NCI-H2107 treated with DMSO at 0.1 percent for 48 hours (cell line): ENCODE measurements at regions not wholly inside any gene's neighbourhood (a gene's known extent, or its start where the extent isn't known, plus 50 kb on each side); places are given as distances from the start of the nearest gene placed in this dataset.

Experiments used
- DNase-seq: peaks from one replicate; lab custom pipeline; 2025; ENCODE audit not compliant: unreplicated experiment; lab: John Stamatoyannopoulos, UW

DNA sequence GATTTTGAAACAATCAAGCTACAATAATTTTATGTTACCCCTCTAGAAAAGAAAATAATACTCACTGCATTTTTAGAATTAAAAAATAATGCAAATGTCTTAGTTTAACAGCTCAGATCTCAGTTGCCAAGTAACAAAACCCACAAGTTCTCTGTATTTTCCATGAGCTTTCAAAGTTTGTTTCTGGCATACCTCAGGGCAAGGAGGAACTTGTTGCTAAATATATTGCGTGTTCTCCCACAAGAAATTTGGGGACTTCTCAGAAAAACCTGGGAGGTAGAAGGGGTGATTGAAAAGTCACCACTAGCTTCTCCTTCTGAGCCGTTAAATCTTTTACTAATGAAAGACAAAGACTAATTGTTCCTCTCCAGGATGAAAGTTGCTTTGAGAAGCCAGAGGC, 236.8 kb upstream of the MARCKS start:
- DNase-seq, result no peak

GRCh38 chr6:113622254-113622653, 234.9 kb upstream of the MARCKS start:
- no peak for DNase-seq

DNA sequence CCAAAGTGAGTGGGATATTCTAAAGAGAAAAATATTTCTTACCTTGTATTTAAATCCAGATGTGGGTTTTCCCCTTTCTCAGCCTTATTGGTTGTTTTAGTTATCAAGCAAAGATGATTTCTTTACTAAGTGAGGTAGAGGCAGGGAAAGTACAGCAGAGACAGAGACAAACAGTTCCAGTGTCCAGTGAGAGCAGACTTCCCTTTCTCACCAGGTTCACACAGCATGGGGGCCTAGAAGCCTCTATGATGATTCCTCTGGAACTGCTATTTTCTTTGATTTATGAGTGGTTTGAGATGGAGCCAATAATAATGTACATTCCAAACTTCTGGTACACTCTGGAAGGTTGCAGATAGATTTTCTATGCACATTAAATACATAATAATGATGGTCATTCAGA, 234.0 kb upstream of the MARCKS start:
- DNase-seq, result no peak

GRCh38 chr6:113625850-113626249, 231.3 kb upstream of the MARCKS start:
- DNase-seq, result no peak

DNA sequence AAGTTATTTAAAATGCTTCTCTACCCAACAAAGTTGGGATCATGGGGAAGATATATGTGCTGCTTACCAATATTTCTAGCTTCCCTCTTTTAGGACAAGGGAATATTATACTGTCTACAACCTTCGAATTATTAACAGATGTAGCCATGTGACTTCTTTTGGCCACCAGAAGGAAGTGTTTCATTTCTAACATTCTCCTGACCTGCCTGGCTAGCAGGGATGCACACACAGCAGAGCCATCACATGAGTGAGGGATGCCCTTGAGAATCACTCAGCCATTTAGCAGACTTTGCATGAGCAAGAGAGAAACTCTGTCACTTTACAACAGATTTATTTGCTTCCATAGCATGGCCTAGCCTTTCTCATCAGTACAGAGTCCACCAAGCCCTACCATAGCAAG, 230.7 kb upstream of the MARCKS start:
- no peak for DNase-seq

GRCh38 chr6:113627480-113627879, 229.7 kb upstream of the MARCKS start:
- no peak for DNase-seq

GRCh38 chr6:113629256-113629655, 227.9 kb upstream of the MARCKS start:
- DNase-seq, result no peak

GRCh38 chr6:113629975-113630737, 227.0 kb upstream of the MARCKS start:
- no peak for DNase-seq

- no peak for DNase-seq
Measured at GRCh38 chr6:113630738-113631535, 226.2 kb upstream of the MARCKS start.

- DNase-seq, result no peak
Measured at GRCh38 chr6:113631666-113632065, 225.5 kb upstream of the MARCKS start.

- DNase-seq, result no peak
Measured at GRCh38 chr6:113632220-113632864, 224.8 kb upstream of the MARCKS start.

- DNase-seq, result no peak
Measured at GRCh38 chr6:113633638-113634037, 223.5 kb upstream of the MARCKS start.

DNA sequence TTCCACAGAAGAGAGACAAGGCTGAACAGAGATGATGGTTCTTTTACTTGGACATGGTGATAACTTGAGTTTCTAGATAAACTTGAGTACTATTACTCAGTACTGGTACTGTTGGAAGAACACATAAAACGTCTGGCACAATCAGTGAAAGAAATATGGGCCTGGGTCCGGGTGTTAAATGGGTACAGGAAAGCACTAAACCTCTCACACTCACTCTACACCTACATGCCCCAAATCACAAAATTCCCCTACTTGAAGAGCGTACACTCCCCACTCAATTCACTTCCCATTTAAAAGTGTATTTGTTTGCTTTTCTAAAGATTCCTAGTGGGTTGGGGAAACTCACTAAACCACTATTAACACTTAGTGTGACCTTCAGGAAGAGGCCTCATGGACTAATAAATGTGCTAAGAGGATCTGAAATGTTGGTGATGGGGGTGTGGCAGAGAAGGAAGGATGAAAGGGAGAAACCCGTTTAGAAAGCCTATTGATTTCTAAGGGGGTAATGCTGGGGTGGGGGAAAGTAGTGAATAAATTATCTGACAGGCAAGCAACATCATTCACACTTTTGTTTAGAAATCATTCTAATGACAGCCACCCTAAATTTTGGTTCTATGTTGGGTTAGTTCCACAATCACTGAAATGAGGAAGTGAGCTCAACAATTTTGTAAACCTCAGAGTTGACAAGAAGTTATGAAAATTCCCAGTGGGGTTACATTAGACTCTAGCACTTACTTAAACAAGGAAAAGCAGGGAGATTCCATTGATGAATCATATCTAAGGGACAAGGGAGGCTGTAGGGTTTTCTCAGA, 222.6 kb upstream of the MARCKS start:
- no peak for DNase-seq

DNA sequence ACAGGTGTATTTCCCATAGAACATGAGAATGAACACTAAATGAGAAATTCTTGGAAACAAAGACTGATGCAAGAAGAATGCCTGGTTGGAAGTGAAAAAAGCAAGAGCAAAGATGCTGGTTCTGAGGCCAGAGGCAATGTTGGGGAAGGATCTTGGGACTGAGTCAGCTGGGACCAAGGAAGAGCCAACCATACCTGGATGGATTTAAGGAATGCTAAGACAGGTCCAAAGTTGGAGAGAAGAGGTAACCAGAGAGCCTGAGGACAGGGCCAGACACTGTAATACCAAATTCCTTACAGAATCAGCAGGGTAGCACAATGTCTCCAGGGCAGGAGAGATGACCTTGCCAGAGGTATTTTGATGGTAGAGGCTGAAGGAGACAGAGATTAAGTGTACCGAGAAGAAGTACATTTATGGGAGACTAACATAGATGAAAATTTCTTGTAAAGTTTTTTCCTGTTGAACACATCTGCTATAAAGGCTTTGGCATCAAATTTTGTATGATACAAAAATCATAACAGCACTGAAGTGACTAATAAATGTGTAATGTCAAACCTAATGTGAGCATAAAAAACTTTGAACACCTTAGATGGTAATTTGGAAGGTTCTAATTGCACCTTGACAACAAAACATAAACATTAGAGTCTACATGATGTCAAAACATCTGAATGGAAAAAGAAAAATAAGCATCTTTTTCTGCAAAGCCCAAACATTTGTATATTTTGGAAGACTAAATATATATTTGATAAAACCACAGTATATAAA, 221.7 kb upstream of the MARCKS start:
- DNase-seq, result no peak

DNA sequence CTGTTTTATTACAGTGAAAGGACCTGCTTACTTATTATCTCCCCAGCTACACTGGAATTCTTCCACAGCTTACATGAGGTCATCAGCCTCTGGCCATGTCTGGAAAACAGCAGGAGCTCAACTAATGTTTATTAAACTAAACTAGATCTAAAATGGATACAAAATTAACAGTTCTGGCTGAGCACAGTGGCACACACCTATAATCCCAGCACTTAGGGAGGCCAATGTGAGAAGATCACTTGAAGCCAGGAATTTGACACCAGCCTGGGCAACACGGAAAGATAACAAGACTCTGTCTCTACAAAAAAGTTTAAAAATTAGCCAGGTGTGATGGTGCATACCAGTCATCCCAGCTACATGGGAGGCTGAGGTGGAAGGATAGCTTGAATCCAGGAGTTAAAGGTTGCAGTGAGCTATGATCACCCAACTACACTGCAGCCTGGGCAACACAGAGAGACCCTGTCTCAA, 220.8 kb upstream of the MARCKS start:
- DNase-seq, result no peak

DNA sequence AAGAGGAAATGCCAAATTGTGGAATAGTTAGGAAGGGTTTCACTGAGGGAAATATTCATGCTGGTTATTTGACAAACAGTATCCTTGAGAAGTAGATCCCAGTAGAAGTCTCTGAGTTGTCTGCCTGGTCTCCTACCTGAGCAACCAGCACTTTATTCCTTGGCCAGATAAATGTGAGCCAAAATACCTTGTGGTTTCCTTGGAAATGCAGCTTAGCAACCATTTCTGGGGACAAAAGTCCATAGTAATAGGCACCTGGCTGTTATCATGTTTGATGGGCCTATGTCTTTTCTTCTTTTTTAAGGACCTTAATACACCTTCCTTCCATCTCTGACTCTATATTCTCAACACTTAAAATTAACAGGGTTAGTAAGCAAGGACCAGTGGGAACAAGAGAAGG, 217.1 kb upstream of the MARCKS start:
- no peak for DNase-seq

GRCh38 chr6:113642001-113642713, 215.0 kb upstream of the MARCKS start:
- DNase-seq, result no peak

DNA sequence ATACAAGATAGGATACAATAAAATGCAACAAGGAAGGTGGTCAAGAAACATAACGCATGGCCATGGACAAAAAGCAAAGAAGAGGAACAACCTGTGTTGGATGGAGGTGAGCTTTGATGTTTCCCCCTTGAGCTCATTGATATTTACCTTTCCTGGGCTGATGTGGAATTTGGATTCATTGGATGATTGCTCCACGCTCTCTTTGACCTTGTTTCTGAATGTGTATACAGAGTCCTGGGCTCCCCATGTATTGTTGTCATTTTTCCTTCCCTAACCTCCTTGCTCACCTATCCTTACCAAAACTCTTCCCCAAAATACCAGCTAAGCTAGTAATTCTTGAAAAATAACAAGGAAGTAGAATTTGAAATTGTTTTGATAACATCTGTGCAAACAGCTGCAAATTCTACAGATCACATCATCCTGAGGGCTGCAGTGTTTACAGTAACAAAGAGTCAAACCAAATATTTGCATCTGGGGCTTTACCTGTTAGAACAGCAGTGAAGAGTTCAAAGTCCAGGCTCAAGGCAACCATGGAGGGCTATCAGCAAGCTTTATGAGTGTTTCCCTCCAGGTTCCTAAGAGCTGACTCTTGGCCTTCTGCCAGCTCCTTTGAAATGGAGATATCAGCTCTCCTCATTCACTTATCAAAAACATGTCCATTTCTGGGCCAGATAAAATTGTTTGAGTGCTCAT, 214.3 kb upstream of the MARCKS start:
- no peak for DNase-seq

GRCh38 chr6:113643407-113643770, 213.8 kb upstream of the MARCKS start:
- DNase-seq, result no peak
